OCI-LY7 (cell line): ENCODE measurements at regions not wholly inside any gene's neighbourhood (a gene's known extent, or its start where the extent isn't known, plus 50 kb on each side); places are given as distances from the start of the nearest gene placed in this dataset.

Source experiments
- BruUV-seq: library from RNA; stranded (reverse); fragments of 400-500 nt; replicated peaks from 2 replicates; lab custom pipeline; 2021; lab: Mats Ljungman, UMichigan
- CTCF ChIA-PET: fragments of 300-600 bp; sonication (Branson Sonifier 250); formaldehyde crosslinking; loops from one replicate; lab custom pipeline; 2022; ENCODE audit warnings: antibody characterized with exemption; ENCODE audit not compliant: unreplicated experiment; lab: Charles Lee
- POLR2A ChIA-PET: fragments of 300-600 bp; sonication (Branson Sonifier 250); formaldehyde crosslinking; loops from one replicate; lab custom pipeline; 2022; ENCODE audit warnings: antibody characterized with exemption; lab: Charles Lee
- DNase-seq: peaks from one replicate; pipeline ENCODE4 v3.0.0-alpha.2; 2015; ENCODE audit warnings: low spot score
- H2AFZ ChIP-seq: fragments of 200-600 bp; sonication (generic), shearing (Covaris generic); 2 replicates; pipeline ENCODE4 v1.6.1; 2014; ENCODE audit warnings: mild to moderate bottlenecking, antibody characterized with exemption, low read length, moderate library complexity
- H3K27ac ChIP-seq: fragments of 200-600 bp; sonication (generic); 2 replicates; pipeline ENCODE4 v1.5.1; 2014; ENCODE audit warnings: mixed run types, low read depth, mild to moderate bottlenecking, moderate library complexity, low read length, inconsistent platforms; ENCODE audit not compliant: poor library complexity, severe bottlenecking
- H3K36me3 ChIP-seq: fragments of 200-600 bp; sonication (generic); 2 replicates; pipeline ENCODE4 v1.6.1; 2014; ENCODE audit warnings: mild to moderate bottlenecking, antibody characterized with exemption, low read length, moderate library complexity, mixed read lengths; ENCODE audit not compliant: insufficient read depth
- H3K4me1 ChIP-seq: fragments of 200-600 bp; sonication (generic); 2 replicates; pipeline ENCODE4 v1.5.1; 2014; ENCODE audit warnings: mild to moderate bottlenecking, low read length; ENCODE audit not compliant: insufficient read depth, poor library complexity, severe bottlenecking
- H3K4me2 ChIP-seq: fragments of 200-600 bp; sonication (generic); 2 replicates; pipeline ENCODE4 v1.6.1; 2014; ENCODE audit warnings: mild to moderate bottlenecking, low read length
- H3K4me3 ChIP-seq: fragments of 200-600 bp; sonication (generic); 2 replicates; pipeline ENCODE4 v1.5.1; 2014; ENCODE audit warnings: mild to moderate bottlenecking, low read depth, low read length; ENCODE audit not compliant: poor library complexity, severe bottlenecking
- H3K79me2 ChIP-seq: fragments of 200-600 bp; sonication (generic); 2 replicates; pipeline ENCODE4 v1.6.1; 2016; ENCODE audit warnings: low read depth, mild to moderate bottlenecking, low read length, moderate library complexity, mixed read lengths; ENCODE audit not compliant: insufficient read depth
- H3K9me2 ChIP-seq: fragments of 200-600 bp; sonication (generic); 2 replicates; pipeline ENCODE4 v1.6.1; 2016; ENCODE audit warnings: mild to moderate bottlenecking, low read length, mixed read lengths; ENCODE audit not compliant: insufficient read depth
- H3K9me3 ChIP-seq: fragments of 200-600 bp; sonication (generic); 2 replicates; pipeline ENCODE4 v1.6.1; 2014; ENCODE audit warnings: mild to moderate bottlenecking, mixed run types, low read length, mixed read lengths
- H4K20me1 ChIP-seq: fragments of 200-600 bp; sonication (generic); 2 replicates; pipeline ENCODE4 v1.6.1; 2014; ENCODE audit warnings: mild to moderate bottlenecking, antibody characterized with exemption, low read length, moderate library complexity, mixed read lengths; ENCODE audit not compliant: insufficient read depth
- CTCF ChIP-seq: fragments of 200-600 bp; sonication (generic); conservative IDR thresholded peaks from 2 replicates; pipeline ENCODE4 v1.5.1; 2014; ENCODE audit warnings: mild to moderate bottlenecking, antibody characterized with exemption, low read length, moderate library complexity, mixed read lengths
- EZH2phosphoT487 ChIP-seq: fragments of 200-600 bp; sonication (generic); IDR thresholded peaks from 2 replicates; pipeline ENCODE4 v1.6.1; 2018; ENCODE audit warnings: low read depth, borderline replicate concordance, mild to moderate bottlenecking, mixed run types, antibody characterized with exemption, low read length, moderate library complexity, mixed read lengths
- intact Hi-C: fragments of 100-400 bp; cut with micrococcal nuclease; formaldehyde crosslinking; loops from one replicate; pipeline ENCODE4 v1.10.0; 2022; ENCODE audit not compliant: unreplicated experiment

- TF ChIP-seq EZH2phosphoT487: no peak
- no peak for TF ChIP-seq CTCF
- H3K36me3 ChIP-seq: no peaks in the 10 kb centered on the region
- intact Hi-C loops: no loop called here
- H2AFZ ChIP-seq: no peak overlapping the region
- H3K9me2 ChIP-seq: no peaks in the 10 kb centered on the region
- no peaks in the 10 kb centered on the region for H3K79me2 ChIP-seq
- DNase-seq: no peak
- no peaks in the 10 kb centered on the region for H4K20me1 ChIP-seq
- CTCF ChIA-PET: no interaction called here
- POLR2A ChIA-PET: interaction anchor here (0.5 kb wide), 1 partner anchor 27 kb away, joined by 3 read pairs; no protein-coding TSS in a partner anchor
- peaks cover 4% of the 10 kb centered on the region; the same call in 1 of the 2 replicates for H3K9me3 ChIP-seq
- H3K4me1 ChIP-seq: no peaks in the 10 kb centered on the region
- H3K4me2 ChIP-seq: no peak overlapping the region
- no TSS peak for BruUV-seq
- H3K4me3 ChIP-seq: no peak overlapping the region
- H3K27ac ChIP-seq: no peak overlapping the region
These were observed 1626.2 kb upstream of the PCDH20 start for GRCh38 chr13:63041640-63042414.

GRCh38 chr13:63026285-63026797 lies 1610.7 kb upstream of the PCDH20 start:
- TF ChIP-seq EZH2phosphoT487 (no peak), CTCF (no peak)
- no peaks in the 10 kb centered on the region for H3K79me2 ChIP-seq
- ChIA-PET POLR2A (no interaction called here), CTCF (no interaction called here)
- H3K27ac ChIP-seq: no peak overlapping the region
- no TSS peak for BruUV-seq
- H3K36me3 ChIP-seq: no peaks in the 10 kb centered on the region
- no peaks in the 10 kb centered on the region for H4K20me1 ChIP-seq
- no peaks in the 10 kb centered on the region for H3K4me1 ChIP-seq
- H3K4me3 ChIP-seq: no peak overlapping the region
- H2AFZ ChIP-seq: no peak overlapping the region
- intact Hi-C loops: no loop called here
- no peak overlapping the region for H3K4me2 ChIP-seq
- no peaks in the 10 kb centered on the region for H3K9me3 ChIP-seq
- DNase-seq: no peak
- no peaks in the 10 kb centered on the region; the same call in 1 of the 2 replicates for H3K9me2 ChIP-seq

- H3K4me2 ChIP-seq: no peak overlapping the region
- ChIA-PET POLR2A (interaction anchor here (0.6 to 0.8 kb wide), 2 partner anchors 18 to 25 kb away, joined by 3 read pairs; no protein-coding TSS in a partner anchor), CTCF (no interaction called here)
- no peaks in the 10 kb centered on the region; the same call in 1 of the 2 replicates for H3K9me2 ChIP-seq
- TF ChIP-seq CTCF (no peak), EZH2phosphoT487 (no peak)
- no peaks in the 10 kb centered on the region for H4K20me1 ChIP-seq
- H3K4me3 ChIP-seq: no peak overlapping the region
- no TSS peak for BruUV-seq
- H3K27ac ChIP-seq: no peak overlapping the region
- DNase-seq: no peak
- H3K4me1 ChIP-seq: no peaks in the 10 kb centered on the region
- no peaks in the 10 kb centered on the region for H3K9me3 ChIP-seq
- no peak overlapping the region for H2AFZ ChIP-seq
- intact Hi-C loops: no loop called here
- no peaks in the 10 kb centered on the region for H3K79me2 ChIP-seq
- no peaks in the 10 kb centered on the region for H3K36me3 ChIP-seq
These were observed 1610.1 kb upstream of the PCDH20 start for GRCh38 chr13:63025741-63026140.
